IPS DF 6.9 (cell line): ENCODE measurements at regions not wholly inside any gene's neighbourhood (a gene's known extent, or its start where the extent isn't known, plus 50 kb on each side); places are given as distances from the start of the nearest gene placed in this dataset.
"Not testable (repeated sequence)": the region's sequence is repeated elsewhere in the genome, so short reads cannot be mapped to it uniquely, and the experiment has no call there.

ENCODE experiments used
- DNase-seq: peaks from one replicate; pipeline ENCODE4 v3.0.0-alpha.2; 2013; ENCODE audit warnings: low read depth, low spot score
- H3K27ac ChIP-seq: one replicate; pipeline ENCODE4 v1.5.1; 2013; ENCODE audit warnings: low read length, control low read depth
- H3K27me3 ChIP-seq: 2 replicates; pipeline ENCODE4 v1.6.1; 2013; ENCODE audit warnings: mild to moderate bottlenecking, low read length; ENCODE audit not compliant: control insufficient read depth, insufficient read depth
- H3K36me3 ChIP-seq: 2 replicates; pipeline ENCODE4 v1.6.1; 2013; ENCODE audit warnings: low read length; ENCODE audit not compliant: control insufficient read depth, insufficient read depth
- H3K4me1 ChIP-seq: 2 replicates; pipeline ENCODE4 v1.6.1; 2013; ENCODE audit warnings: low read length; ENCODE audit not compliant: control insufficient read depth, insufficient read depth
- H3K4me3 ChIP-seq: 2 replicates; pipeline ENCODE4 v1.5.1; 2013; ENCODE audit warnings: mild to moderate bottlenecking, low read length
- H3K9me3 ChIP-seq: 2 replicates; pipeline ENCODE4 v1.6.1; 2013; ENCODE audit warnings: low read length, inconsistent platforms; ENCODE audit not compliant: control insufficient read depth, insufficient read depth
- WGBS: extraction: QIAGEN DNeasy Blood & Tissue Kit; methylation state at CpG from one replicate; pipeline ENCODE4 v1.1.7; 2013; ENCODE audit warnings: mixed read lengths, missing lambda C conversion rate; ENCODE audit not compliant: insufficient read length, insufficient coverage; 5-methylcytosine and 5-hydroxymethylcytosine counted together

DNA sequence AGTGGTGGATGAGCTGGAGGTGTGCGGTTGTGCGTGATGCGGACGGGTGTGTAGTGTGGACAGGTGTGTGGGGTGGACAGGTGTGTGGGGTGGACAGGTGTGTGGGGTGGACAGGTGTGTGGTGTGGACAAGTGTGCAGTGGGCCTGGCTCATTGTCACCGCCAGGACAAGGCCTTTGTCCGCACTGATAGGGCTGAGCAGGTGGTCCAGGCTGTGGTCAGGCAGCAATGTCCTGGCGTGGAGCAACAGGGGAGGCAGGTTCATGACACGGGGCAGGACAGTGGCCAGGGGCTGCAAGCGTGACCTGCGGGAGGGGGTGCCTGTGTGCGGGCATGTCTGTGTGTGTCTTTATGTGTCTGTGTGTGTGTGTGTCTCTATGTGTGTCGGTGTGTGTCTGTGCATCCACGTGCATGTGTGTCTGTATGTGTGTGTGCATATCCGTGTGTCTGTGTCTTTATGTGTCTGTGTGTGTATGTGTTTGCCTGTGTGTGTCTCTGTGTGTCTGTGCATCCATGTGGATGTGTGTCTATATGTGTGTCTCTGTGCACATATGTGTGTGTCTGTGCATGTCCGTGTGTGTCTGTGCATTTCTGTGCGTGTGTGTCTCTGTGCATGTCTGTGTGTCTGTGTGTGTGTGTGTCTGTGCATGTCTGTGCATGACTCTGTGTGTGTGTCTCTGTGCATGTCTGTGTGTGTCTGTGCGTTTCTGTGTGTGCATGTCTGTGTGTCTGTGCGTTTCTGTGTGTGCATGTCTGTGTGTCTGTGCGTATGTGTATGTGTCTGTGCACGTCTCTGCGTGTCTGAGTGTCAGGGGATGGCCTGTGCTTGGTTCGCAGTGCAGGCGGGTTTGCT lies 161.0 kb downstream of the TMEM121 start:
- not testable (repeated sequence) for H3K36me3 ChIP-seq, H3K27me3 ChIP-seq, H3K4me3 ChIP-seq, DNase-seq, H3K4me1 ChIP-seq, H3K27ac ChIP-seq
- peaks cover 11% of the 10 kb centered on the region for H3K9me3 ChIP-seq
- WGBS: 100% methylated on average over 1 of the region's 23 CpGs

DNA sequence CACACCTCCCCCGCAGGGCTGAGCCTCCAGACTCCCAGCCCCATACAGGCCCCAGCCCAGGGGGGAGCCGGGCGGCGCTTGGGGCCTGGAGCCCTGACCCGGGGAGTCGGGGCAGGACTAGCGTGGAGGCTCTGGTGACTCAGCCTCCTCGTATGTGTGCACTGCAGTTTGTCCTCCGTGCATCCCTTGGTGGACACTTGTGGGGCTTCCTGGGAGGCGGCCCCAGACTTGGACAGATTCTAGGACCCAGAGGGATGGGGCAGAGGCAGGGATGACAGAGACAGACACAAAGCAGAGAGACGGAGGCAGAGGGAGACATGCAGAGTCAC lies 161.6 kb downstream of the TMEM121 start:
- not testable (repeated sequence) for DNase-seq, H3K27ac ChIP-seq, H3K27me3 ChIP-seq, H3K4me1 ChIP-seq, H3K36me3 ChIP-seq, H3K4me3 ChIP-seq
- WGBS: no CpG with 5 or more reads among the region's 11 CpGs
- peaks cover 11% of the 10 kb centered on the region for H3K9me3 ChIP-seq

DNA sequence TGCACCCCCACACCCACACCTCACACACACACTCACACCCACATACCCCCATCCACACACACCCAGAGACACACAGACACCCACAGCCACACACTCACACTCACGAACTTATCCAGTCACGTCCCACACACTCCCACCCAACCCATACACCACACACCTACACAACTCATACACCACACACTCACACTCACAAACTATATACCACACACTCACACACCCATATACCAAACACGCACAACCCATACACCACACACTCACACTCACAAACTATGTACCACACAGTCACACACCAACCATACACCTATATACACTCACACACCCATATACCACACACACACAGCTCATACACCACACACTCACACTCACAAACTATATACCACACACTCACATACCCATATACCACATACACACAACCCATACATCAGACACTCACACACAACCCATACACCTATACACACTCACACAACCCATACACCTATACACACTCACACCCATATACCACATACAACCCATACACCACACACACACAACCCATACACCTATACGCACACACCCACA lies 162.4 kb downstream of the TMEM121 start:
- WGBS: 100% methylated on average over 3 of the region's 4 CpGs

DNA sequence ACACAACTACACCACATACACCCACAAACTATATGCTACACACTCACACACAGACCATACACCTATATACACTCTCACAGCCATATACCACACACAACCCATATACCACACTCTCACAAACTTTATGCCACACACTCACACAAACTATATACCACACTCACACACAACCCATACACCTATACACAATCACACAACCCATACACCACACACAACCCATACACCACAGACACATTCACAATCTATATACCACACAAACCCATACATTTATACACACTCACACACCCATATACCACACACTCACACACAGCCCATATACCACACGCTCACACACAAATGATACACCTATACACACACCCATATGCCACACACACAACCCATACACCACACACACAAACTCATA lies 163.3 kb downstream of the TMEM121 start:
- no peak for DNase-seq
- WGBS: 100% methylated on average over 1 of the region's 1 CpG
- peaks cover 11% of the 10 kb centered on the region for H3K9me3 ChIP-seq
- no peak overlapping the region for H3K27ac ChIP-seq
- H3K36me3 ChIP-seq: no peaks in the 10 kb centered on the region
- H3K4me3 ChIP-seq: no peak overlapping the region
- H3K27me3 ChIP-seq: no peaks in the 10 kb centered on the region
- no peaks in the 10 kb centered on the region for H3K4me1 ChIP-seq

More for the DNA sequence above, 162.4 kb downstream of the TMEM121 start:
- not testable (repeated sequence) for H3K27ac ChIP-seq, H3K27me3 ChIP-seq, H3K4me3 ChIP-seq, H3K36me3 ChIP-seq, DNase-seq, H3K4me1 ChIP-seq
- peaks cover 11% of the 10 kb centered on the region for H3K9me3 ChIP-seq

DNA sequence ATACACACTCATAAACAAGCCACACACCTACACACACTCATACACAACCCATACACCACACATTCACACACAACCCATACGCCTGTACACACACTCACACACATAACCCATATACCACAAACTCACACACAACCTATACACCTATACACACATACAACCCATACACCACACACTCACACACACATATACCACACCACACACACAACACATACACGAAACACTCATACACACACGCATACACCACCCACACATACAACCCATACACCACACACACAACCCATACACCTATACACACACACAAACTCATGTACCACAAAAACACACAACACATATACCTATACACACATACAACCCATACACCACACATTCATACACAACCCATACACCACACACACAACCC lies 164.3 kb downstream of the TMEM121 start:
- 99% methylated on average over 3 of the region's 3 CpGs for WGBS
- no peak overlapping the region for H3K27ac ChIP-seq
- no peak for DNase-seq
- no peaks in the 10 kb centered on the region for H3K4me1 ChIP-seq
- no peaks in the 10 kb centered on the region for H3K36me3 ChIP-seq
- peaks cover 9% of the 10 kb centered on the region for H3K9me3 ChIP-seq
- no peaks in the 10 kb centered on the region for H3K27me3 ChIP-seq
- H3K4me3 ChIP-seq: no peak overlapping the region

DNA sequence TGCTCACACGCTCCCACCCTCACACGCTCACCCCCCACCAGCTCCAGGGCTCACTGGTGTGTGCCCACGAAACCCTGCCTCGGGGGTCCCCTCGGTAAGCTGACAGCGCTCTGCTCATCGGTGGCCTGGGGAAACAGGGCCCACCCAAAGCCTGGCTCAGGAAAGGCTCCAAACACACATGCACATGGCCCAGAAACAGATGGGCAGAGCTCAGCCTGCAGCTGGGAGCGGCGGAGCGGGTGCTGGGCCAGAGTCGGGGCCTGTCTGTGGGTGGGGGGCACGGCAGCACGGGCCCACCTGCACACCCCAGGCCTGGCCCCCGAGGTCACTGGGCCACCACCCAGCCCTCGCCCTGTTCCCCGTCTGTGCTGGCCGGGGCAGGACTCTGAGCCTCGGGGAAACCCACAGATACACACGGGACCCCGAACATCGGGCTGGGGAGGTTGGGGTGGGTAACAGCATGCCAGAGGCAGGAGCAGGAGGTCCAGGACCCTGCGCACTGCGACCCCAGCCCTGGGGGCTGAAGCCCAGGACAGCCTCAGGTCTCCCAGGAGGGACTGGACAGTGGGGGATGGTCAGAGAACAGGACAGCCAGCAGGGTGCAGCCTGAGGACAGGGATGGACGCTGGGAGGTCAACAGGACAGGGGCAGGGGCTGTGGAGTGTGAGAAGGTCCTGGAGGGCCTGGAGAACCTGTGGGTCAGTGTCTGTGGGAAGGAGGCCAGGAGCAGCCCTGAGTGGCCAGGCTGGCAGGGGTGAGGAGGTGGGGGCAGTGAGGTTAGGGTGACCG lies 165.1 kb downstream of the TMEM121 start:
- not testable (repeated sequence) for H3K4me3 ChIP-seq, H3K9me3 ChIP-seq, H3K4me1 ChIP-seq, H3K27ac ChIP-seq, DNase-seq, H3K27me3 ChIP-seq, H3K36me3 ChIP-seq
- WGBS: no CpG with 5 or more reads among the region's 25 CpGs

DNA sequence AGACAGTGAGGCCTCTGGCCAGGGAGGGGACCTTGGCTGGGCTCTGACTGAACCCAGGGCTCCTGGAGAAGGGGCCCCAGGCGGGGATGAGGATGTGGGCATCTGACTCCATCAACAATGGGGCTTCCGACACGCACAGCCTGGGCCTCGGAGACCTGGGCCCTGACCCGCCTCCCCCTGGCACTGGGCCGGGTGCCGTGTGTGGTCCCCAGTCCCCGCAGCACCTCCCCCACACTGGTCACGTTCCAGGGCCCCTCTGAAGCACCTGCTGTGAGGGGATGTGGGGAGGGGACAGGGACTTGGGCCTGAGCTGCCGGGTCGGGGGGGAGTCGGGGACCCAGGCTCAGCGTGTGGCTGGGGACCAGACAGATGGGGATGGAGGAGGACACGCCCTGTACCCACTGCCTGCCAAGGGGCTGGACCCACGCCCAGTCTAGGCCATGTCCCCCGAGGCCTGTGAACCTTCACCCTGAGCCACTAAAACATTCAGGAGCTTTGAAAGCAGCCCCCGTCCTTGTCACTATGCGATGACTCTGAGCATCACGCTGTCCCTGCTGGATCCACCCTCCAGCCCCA lies 165.8 kb downstream of the TMEM121 start:
- DNase-seq, H3K27ac ChIP-seq, H3K27me3 ChIP-seq, H3K36me3 ChIP-seq, H3K9me3 ChIP-seq, H3K4me3 ChIP-seq, H3K4me1 ChIP-seq: not testable (repeated sequence)
- no CpG with 5 or more reads among the region's 19 CpGs for WGBS

DNA sequence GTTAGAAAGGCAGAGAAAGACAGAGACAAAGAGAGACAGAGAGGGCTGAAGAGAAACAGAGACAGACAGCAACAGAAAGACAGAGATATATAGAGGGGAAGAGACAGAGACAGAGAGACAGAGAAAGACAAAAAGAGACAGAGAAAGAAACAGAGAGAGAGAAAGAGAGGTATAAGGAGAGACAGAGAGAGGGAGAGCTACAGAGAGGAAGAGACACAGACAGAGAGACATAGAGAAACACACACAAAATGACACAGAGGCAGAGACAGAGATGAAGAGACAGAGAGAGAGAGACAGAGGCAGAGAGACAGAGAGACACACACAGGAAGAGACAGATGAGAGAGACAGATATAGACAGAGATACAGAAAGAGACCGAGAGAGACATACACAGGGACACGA lies 168.6 kb downstream of the TMEM121 start:
- no peaks in the 10 kb centered on the region for H3K4me1 ChIP-seq
- H3K27ac ChIP-seq: no peak overlapping the region
- no peaks in the 10 kb centered on the region for H3K36me3 ChIP-seq
- no peak overlapping the region for H3K4me3 ChIP-seq
- no peak for DNase-seq
- H3K27me3 ChIP-seq: no peaks in the 10 kb centered on the region
- no CpG with 5 or more reads among the region's 2 CpGs for WGBS
- peaks cover 4% of the 10 kb centered on the region for H3K9me3 ChIP-seq

DNA sequence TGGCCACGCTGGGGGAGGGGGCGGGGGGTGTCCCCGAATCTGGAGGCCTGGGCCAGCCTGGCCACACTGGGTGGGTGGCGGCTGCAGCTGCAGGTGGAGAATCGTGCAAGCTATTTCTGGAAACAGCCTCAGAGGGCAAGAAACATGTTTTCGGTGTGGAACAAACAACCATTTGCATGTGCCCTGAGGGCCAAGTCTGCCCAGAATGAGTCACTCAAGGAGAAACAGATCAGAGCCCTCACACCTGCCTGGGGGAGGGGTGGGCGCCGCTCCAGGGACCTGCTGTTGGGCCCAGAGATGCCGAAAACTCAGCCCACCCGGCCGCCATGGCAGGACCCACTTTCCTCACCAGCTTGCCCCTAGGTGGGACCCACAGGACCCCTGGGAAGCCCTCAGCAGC lies 170.0 kb downstream of the TMEM121 start:
- H3K4me1 ChIP-seq, H3K9me3 ChIP-seq, DNase-seq, H3K27me3 ChIP-seq, H3K4me3 ChIP-seq, H3K27ac ChIP-seq, H3K36me3 ChIP-seq: not testable (repeated sequence)
- WGBS: no CpG with 5 or more reads among the region's 11 CpGs

DNA sequence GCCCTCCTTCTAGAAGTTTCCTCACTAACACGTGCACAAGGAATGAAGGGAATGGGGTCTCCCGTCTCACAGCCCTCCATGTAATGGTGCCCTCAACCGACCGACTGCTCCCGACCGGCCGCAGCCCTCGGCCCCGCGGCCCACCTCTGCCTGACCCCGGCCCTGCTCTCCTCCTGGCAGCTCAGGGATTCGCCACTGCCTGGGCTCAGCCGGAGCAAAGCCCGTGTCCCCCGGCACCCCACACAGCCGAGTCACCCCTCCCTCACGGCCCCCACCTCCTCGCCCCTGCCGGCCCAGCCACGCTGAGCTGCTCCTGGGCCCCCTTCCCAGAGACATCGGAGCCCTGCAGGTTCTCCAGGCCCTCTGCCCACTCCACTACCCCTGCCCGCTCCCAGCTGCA lies 171.0 kb downstream of the TMEM121 start:
- H3K27ac ChIP-seq, H3K4me1 ChIP-seq: not testable (repeated sequence)

More for the DNA sequence above, 171.0 kb downstream of the TMEM121 start:
- not testable (repeated sequence) for H3K4me3 ChIP-seq, H3K36me3 ChIP-seq, DNase-seq, H3K27me3 ChIP-seq, H3K9me3 ChIP-seq
- no CpG with 5 or more reads among the region's 22 CpGs for WGBS
